ENCODE measurements at regions not wholly inside any gene's neighbourhood (a gene's known extent, or its start where the extent isn't known, plus 50 kb on each side); places are given as distances from the start of the nearest gene placed in this dataset.

DNA sequence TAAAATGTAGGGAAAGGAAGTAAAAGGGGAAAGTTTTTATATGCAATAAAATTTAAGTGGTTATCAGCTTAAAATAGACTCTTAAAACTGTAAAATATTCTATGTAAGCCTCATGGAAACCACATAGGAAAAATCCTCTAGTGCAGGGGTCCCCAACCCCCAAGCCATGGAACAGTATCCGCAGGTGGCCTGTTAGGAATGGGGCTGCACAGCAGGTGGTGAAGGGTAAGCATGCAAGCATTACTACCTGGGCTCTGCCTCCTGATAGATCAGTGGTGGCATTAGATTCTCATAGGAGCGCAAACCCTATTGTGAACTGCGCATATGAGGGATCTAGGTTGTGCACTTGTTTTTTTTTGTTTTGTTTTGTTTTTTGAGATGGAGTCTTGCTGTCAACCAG, 1409.3 kb upstream of the CDH2 start:
- H3K4me3 Mint-ChIP-seq: no peak overlapping the region
- CTCF ChIA-PET: no interaction called here
- peaks cover 17% of the 10 kb centered on the region for H3K9me3 Mint-ChIP-seq
- POLR2A ChIA-PET: no interaction called here
- H3K27ac Mint-ChIP-seq: no peak overlapping the region
- no peaks in the 10 kb centered on the region for H3K27me3 Mint-ChIP-seq
- DNase-seq: no peak
- no peaks in the 10 kb centered on the region for H3K36me3 Mint-ChIP-seq (ENCODE audit: low read depth)
- H3K4me1 Mint-ChIP-seq: no peaks in the 10 kb centered on the region

DNA sequence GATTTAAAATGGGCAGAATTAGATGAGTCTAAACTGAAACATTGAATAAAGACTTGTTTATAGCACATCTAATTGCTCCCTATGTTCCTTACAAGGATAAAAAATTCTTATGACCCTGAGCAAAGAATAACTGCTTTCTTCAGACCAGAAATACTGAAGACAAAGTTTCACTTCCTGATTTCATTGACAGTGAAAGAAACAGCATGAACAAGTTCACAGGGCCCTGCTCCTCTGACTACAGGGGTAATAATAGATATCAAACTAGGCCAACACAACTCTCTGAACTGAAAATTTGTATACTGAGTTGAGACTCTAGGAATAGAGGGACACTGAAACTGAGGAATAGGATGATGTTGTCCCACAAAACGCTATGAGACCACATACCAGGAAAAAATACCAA, 1383.3 kb upstream of the CDH2 start:
- no peak for DNase-seq
- CTCF ChIA-PET: no interaction called here
- POLR2A ChIA-PET: no interaction called here

DNA sequence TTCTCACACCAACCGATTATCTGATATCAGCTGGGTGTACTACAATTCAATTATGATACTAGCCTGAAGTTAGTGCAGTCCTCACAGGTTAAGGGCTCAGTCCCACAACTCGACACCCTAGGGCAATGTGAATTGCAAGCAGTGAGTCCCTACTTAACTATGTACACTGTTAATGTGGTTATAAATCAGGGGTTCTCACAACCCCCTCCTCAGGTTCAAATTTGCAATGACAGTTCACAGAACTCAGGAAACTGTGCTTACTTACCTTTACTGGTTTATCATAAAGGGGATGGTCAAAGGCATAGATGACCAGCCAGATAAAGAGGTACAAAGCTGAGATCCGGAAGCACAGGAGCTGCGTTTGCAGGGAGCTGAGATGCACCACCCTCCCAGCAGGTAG, 1379.1 kb upstream of the CDH2 start:
- Mint-ChIP-seq H3K27me3 (no peaks in the 10 kb centered on the region), H3K4me1 (no peaks in the 10 kb centered on the region), H3K27ac (no peak overlapping the region), H3K36me3 (ENCODE audit: low read depth) (no peaks in the 10 kb centered on the region), H3K4me3 (no peak overlapping the region), H3K9me3 (peaks cover 3% of the 10 kb centered on the region)
- POLR2A ChIA-PET: no interaction called here
- CTCF ChIA-PET: no interaction called here
- no peak for DNase-seq

More for the DNA sequence above, 1383.3 kb upstream of the CDH2 start:
- no peak overlapping the region for H3K4me3 Mint-ChIP-seq
- peaks cover 2% of the 10 kb centered on the region for H3K9me3 Mint-ChIP-seq
- no peak overlapping the region for H3K27ac Mint-ChIP-seq
- no peaks in the 10 kb centered on the region for H3K4me1 Mint-ChIP-seq
- no peaks in the 10 kb centered on the region for H3K36me3 Mint-ChIP-seq (ENCODE audit: low read depth)
- no peaks in the 10 kb centered on the region for H3K27me3 Mint-ChIP-seq

DNA sequence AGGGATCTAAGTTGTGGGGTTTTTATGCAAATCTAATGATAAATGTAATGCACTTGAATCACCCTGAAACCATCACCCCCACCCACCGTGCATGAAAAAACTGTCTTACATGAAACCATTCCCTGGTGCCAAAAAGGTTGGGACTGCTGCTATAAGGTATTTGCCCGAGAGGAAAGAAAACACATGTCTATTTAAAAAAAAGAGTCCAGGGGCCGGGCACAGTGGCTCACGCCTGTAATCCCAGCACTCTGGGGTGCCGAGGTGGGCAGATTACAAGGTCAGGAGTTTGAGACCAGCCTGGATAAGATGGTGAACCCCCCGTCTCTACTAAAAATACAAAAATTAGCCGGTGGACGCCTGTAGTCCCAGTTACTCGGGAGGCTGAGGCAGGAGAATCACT, 1372.8 kb upstream of the CDH2 start:
- H3K27ac Mint-ChIP-seq: no peak overlapping the region
- H3K4me3 Mint-ChIP-seq: no peak overlapping the region
- CTCF ChIA-PET: no interaction called here
- H3K9me3 Mint-ChIP-seq: peaks cover 11% of the 10 kb centered on the region
- H3K27me3 Mint-ChIP-seq: no peaks in the 10 kb centered on the region
- H3K36me3 Mint-ChIP-seq (ENCODE audit: low read depth): no peaks in the 10 kb centered on the region
- H3K4me1 Mint-ChIP-seq: no peaks in the 10 kb centered on the region
- POLR2A ChIA-PET: no interaction called here
- no peak for DNase-seq

DNA sequence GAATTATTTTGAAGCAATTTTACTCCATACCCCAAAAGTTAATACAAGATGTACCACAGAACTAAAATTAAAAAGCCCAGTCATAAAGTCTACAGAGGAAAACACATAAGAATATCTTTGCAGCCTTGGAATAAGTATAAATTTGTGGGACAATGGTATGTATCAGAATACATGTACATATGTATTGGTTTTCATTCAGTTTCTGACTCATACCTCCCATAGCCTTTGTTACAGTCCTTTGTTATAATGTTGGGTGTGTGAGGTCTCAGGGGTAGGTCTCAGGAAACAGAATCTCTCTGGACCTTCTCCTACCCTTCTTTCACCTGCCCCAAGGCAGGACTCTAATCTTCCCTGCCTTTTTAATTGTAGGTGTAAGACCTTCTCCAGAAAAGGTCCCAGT, 1370.7 kb upstream of the CDH2 start:
- no peak overlapping the region for H3K27ac Mint-ChIP-seq
- no peaks in the 10 kb centered on the region for H3K36me3 Mint-ChIP-seq (ENCODE audit: low read depth)
- ChIA-PET CTCF (no interaction called here), POLR2A (no interaction called here)
- no peaks in the 10 kb centered on the region for H3K27me3 Mint-ChIP-seq
- peaks cover 11% of the 10 kb centered on the region for H3K9me3 Mint-ChIP-seq
- DNase-seq: no peak
- H3K4me3 Mint-ChIP-seq: no peak overlapping the region
- no peaks in the 10 kb centered on the region for H3K4me1 Mint-ChIP-seq

DNA sequence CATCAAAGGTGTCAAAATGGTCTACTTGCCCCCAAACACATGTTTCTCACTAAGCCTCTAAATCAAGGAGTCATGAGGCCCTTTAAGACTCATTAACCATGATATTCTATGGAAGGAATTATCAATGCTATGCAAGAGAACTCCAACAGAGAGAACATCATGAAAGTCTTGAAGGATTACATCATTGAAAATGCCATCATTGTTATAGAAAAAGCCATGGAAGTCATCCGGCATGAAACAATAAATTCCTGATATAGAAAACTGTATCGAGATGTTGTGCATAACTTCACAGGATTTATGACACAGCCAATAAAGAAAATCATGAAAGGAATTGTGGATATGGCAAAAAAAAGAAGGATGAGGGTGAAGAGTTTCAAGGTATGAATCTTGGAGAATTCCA, 1363.6 kb upstream of the CDH2 start:
- POLR2A ChIA-PET: no interaction called here
- H3K27ac Mint-ChIP-seq: no peak overlapping the region
- H3K36me3 Mint-ChIP-seq (ENCODE audit: low read depth): no peaks in the 10 kb centered on the region
- no peak for DNase-seq
- H3K4me1 Mint-ChIP-seq: no peaks in the 10 kb centered on the region
- no peaks in the 10 kb centered on the region for H3K27me3 Mint-ChIP-seq
- no peak overlapping the region for H3K4me3 Mint-ChIP-seq
- peaks cover 9% of the 10 kb centered on the region for H3K9me3 Mint-ChIP-seq
- CTCF ChIA-PET: no interaction called here

DNA sequence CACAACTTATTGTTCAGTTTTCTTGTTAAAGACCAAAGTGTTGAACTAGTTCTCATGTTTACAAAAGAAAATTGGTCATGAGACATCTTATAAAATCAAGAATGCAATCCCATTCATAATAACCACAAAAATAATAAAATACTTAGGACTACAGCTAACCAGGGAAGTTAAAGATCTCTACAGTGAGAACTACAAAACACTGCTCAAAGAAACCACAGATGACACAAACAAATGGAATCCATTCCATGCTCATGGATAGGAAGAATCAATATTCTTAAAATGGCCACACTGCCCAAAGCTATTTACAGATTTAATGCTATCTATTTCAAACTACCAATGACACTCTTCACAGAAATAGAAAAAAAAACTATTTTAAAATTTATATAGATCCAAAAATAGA, 1354.8 kb upstream of the CDH2 start:
- ChIA-PET POLR2A (no interaction called here), CTCF (no interaction called here)
- H3K27me3 Mint-ChIP-seq: no peaks in the 10 kb centered on the region
- H3K36me3 Mint-ChIP-seq (ENCODE audit: low read depth): no peaks in the 10 kb centered on the region
- H3K4me3 Mint-ChIP-seq: no peak overlapping the region
- H3K4me1 Mint-ChIP-seq: no peaks in the 10 kb centered on the region
- no peak overlapping the region for H3K27ac Mint-ChIP-seq
- peaks cover 7% of the 10 kb centered on the region for H3K9me3 Mint-ChIP-seq
- DNase-seq: no peak

DNA sequence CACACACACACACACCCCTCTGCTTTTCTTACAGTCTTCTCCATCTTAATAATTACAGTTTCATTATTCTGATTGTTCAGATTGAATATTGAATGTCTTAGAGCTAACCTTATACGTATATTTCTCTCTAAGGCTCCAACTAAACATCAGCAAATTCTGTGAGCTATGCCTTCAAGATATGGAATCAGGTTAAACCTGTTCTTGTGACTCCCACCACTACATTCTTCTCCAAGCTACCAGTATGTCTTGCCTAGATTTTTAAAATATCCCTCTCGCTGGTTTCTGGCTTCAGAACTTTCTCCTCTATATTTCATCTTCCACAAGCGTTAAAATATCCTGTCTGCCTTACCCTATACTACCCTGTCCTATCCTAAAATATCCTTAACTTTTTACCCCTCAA, 1346.4 kb upstream of the CDH2 start:
- CTCF ChIA-PET: no interaction called here
- POLR2A ChIA-PET: no interaction called here
- Mint-ChIP-seq H3K27me3 (no peaks in the 10 kb centered on the region), H3K4me1 (no peaks in the 10 kb centered on the region), H3K9me3 (peaks cover 6% of the 10 kb centered on the region), H3K27ac (no peak overlapping the region), H3K36me3 (ENCODE audit: low read depth) (no peaks in the 10 kb centered on the region), H3K4me3 (no peak overlapping the region)
- no peak for DNase-seq

DNA sequence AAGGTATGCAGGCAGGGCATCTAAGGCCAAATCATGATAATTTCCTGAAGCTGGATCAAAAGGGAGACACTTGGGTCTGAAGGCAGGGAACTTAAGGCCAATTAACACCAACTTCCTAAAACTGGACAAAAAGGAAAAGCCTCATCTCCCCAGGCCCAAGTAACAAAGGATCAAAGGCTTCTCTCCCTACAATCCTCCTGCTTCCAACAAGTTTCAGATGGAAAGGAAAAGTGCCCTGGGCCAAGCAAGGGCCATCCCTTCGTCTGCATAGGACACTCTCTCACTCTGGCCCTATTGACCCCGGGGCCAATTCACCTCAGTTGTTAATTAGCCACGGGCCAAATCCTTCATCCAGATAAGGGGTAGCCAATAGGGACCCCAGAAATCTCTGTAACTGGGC, 1335.8 kb upstream of the CDH2 start:
- no peaks in the 10 kb centered on the region for H3K27me3 Mint-ChIP-seq
- no peak overlapping the region for H3K4me3 Mint-ChIP-seq
- POLR2A ChIA-PET: interaction anchor here (0.6 kb wide), 1 partner anchor 18 kb away, joined by 3 read pairs; no protein-coding TSS in a partner anchor
- H3K27ac Mint-ChIP-seq: no peak overlapping the region
- no peak for DNase-seq
- H3K36me3 Mint-ChIP-seq (ENCODE audit: low read depth): no peaks in the 10 kb centered on the region
- no peaks in the 10 kb centered on the region for H3K4me1 Mint-ChIP-seq
- peaks cover 2% of the 10 kb centered on the region for H3K9me3 Mint-ChIP-seq
- CTCF ChIA-PET: no interaction called here

DNA sequence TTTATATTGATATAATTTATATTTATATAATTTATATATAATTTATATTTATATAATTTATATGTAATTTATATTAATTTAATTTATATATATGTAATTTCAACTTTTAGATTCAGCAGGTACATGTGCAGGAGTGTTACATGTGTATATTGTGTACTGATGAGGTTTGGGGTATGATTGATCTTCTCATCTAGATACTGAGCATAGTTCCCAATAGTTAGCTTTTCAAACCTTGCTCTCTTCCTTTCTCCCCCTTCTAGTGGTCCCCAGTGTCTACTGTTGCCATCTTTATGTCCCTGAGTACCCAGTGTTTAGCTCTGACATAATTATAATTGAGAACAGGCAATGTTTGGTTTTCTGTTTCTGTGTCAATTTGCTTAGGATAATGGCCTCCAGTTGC, 1335.3 kb upstream of the CDH2 start:
- Mint-ChIP-seq H3K27ac (no peak overlapping the region), H3K36me3 (ENCODE audit: low read depth) (no peaks in the 10 kb centered on the region), H3K27me3 (no peaks in the 10 kb centered on the region), H3K4me3 (no peak overlapping the region), H3K9me3 (peaks cover 2% of the 10 kb centered on the region), H3K4me1 (no peaks in the 10 kb centered on the region)
- no peak for DNase-seq
- ChIA-PET CTCF (no interaction called here), POLR2A (interaction anchor here (0.6 kb wide), 1 partner anchor 18 kb away, joined by 3 read pairs; no protein-coding TSS in a partner anchor)

DNA sequence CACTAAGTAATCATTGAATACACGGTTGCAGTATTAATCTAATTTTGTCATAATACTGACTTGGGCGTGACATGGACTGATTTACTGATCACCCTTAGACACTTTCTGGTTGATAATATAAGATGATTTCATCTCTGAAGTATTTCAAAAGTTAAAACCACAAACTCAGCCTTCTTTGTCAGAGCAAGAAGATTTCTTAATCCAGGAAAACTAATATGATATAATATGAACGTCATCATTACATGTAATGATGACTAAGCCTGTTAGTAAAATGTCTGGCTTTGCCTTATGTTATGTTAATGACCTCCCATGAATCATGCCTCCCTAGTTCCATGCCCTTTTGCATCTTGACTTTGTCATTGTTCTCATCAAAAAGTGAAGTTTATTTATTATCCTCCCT, 1325.0 kb upstream of the CDH2 start:
- POLR2A ChIA-PET: no interaction called here
- DNase-seq: no peak
- H3K4me3 Mint-ChIP-seq: no peak overlapping the region
- no peak overlapping the region for H3K27ac Mint-ChIP-seq
- H3K4me1 Mint-ChIP-seq: no peaks in the 10 kb centered on the region
- no peaks in the 10 kb centered on the region for H3K27me3 Mint-ChIP-seq
- CTCF ChIA-PET: no interaction called here
- no peaks in the 10 kb centered on the region for H3K36me3 Mint-ChIP-seq (ENCODE audit: low read depth)
- peaks cover 12% of the 10 kb centered on the region for H3K9me3 Mint-ChIP-seq

DNA sequence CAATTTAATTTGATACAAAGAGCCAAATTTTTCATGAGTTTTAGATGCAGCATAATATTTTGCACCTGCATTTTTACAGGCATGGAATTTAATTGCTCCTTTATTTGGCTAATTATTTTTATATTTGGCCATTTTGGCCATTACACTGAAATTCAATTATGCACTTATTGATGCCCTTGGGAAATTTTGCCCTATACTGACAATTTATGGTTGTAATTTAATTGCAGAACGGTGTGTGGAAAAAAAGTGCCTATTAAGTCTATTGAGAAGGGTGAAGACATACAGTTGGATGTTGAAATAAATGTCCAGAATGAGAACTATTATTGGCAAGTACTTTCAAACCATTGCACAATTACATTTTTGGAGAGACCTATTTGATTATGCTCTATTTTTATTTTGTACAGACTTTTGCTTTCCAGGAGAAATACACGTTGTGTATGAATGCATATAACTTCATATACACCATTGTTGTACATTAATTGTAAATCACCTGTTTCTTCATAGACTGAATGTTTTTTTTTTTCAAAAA, 1319.3 kb upstream of the CDH2 start:
- no peak for DNase-seq

DNA sequence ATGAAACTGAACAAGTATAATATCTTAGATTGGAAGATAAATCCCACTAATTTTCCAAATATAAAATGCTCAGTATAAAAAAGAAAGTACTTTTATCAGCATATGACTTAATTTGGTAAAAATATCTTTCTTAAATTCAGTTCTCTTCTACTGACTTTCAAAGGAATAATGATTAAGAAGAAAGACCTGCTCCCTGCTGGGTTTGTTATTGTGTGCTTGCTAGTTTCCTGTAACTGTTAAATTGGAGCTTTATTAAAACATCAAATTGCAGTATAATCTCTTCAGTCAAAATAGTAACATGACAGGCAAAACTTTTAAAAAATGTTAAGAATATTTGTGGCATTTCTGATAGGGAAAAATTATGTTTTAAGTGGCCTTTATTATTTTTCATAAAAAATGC, 1317.4 kb upstream of the CDH2 start:
- H3K4me3 Mint-ChIP-seq: no peak overlapping the region
- no peaks in the 10 kb centered on the region for H3K4me1 Mint-ChIP-seq
- H3K36me3 Mint-ChIP-seq (ENCODE audit: low read depth): no peaks in the 10 kb centered on the region
- no peak overlapping the region for H3K27ac Mint-ChIP-seq
- POLR2A ChIA-PET: interaction anchor here (0.7 kb wide), 1 partner anchor 18 kb away, joined by 3 read pairs; no protein-coding TSS in a partner anchor
- peaks cover 10% of the 10 kb centered on the region for H3K9me3 Mint-ChIP-seq
- CTCF ChIA-PET: no interaction called here
- H3K27me3 Mint-ChIP-seq: no peaks in the 10 kb centered on the region
- DNase-seq: no peak

More for the DNA sequence above, 1319.3 kb upstream of the CDH2 start:
- peaks cover 8% of the 10 kb centered on the region for H3K9me3 Mint-ChIP-seq
- no peaks in the 10 kb centered on the region for H3K4me1 Mint-ChIP-seq
- H3K4me3 Mint-ChIP-seq: no peak overlapping the region
- no peaks in the 10 kb centered on the region for H3K27me3 Mint-ChIP-seq
- H3K27ac Mint-ChIP-seq: no peak overlapping the region
- ChIA-PET POLR2A (no interaction called here), CTCF (no interaction called here)
- H3K36me3 Mint-ChIP-seq (ENCODE audit: low read depth): no peaks in the 10 kb centered on the region

DNA sequence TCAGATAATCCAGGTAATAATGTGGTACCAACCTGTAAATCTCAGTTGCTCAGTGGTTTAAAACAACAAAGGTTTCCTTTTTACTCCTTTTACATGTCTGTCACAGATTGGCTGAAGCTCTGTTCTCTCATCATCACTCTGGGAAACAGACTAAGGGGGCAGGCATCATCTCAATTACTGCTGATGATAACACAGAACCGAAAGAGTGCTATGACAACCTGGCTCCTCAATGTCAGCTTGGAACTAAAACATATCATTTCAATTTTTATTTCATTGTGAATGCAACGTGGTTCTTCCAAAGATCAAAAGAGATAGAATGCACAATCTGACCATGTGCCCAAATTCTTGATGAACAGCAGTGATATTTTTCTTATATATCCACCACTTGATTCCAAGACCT, 1315.0 kb upstream of the CDH2 start:
- no peak overlapping the region for H3K4me3 Mint-ChIP-seq
- H3K9me3 Mint-ChIP-seq: peaks cover 6% of the 10 kb centered on the region
- no peaks in the 10 kb centered on the region for H3K27me3 Mint-ChIP-seq
- no peak overlapping the region for H3K27ac Mint-ChIP-seq
- DNase-seq: no peak
- ChIA-PET POLR2A (no interaction called here), CTCF (no interaction called here)
- H3K36me3 Mint-ChIP-seq (ENCODE audit: low read depth): no peaks in the 10 kb centered on the region
- no peaks in the 10 kb centered on the region for H3K4me1 Mint-ChIP-seq

DNA sequence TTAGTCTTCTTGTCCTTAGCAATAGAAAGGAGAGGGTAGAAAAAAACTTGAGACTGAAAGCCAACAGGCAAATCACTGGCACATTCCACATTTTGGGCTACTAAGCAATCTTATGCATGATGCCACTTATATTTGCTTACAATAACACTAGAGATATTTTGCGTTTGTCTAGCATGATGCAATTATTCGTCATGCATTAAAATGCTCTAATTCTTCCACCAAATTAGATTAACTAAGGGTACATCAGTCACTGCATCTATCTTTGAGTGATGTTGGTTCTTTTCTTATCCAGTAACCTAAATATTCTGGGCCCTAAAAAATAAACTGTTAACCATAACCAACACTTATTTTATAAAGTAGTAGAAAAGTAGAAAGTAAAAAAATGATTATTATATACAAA, 1311.7 kb upstream of the CDH2 start:
- Mint-ChIP-seq H3K27me3 (no peaks in the 10 kb centered on the region), H3K27ac (no peak overlapping the region)

More for the DNA sequence above, 1311.7 kb upstream of the CDH2 start:
- Mint-ChIP-seq H3K9me3 (peaks cover 2% of the 10 kb centered on the region), H3K36me3 (ENCODE audit: low read depth) (no peaks in the 10 kb centered on the region), H3K4me3 (no peak overlapping the region), H3K4me1 (no peaks in the 10 kb centered on the region)
- CTCF ChIA-PET: no interaction called here
- DNase-seq: no peak
- POLR2A ChIA-PET: no interaction called here

Data from activated CD4-positive, alpha-beta T cell treated with anti-CD3 and anti-CD28 coated beads, Interleukin-2, amount 10 ng/mL, durations not matched to agents 7 days and 5 days (primary cell).